SW 1271 (cell line): ENCODE measurements at regions not wholly inside any gene's neighbourhood (a gene's known extent, or its start where the extent isn't known, plus 50 kb on each side); places are given as distances from the start of the nearest gene placed in this dataset.

Experiments
- DNase-seq, 2 experiments: peaks; one replicate each; lab custom pipeline; 2025; lab: John Stamatoyannopoulos, UW

DNA sequence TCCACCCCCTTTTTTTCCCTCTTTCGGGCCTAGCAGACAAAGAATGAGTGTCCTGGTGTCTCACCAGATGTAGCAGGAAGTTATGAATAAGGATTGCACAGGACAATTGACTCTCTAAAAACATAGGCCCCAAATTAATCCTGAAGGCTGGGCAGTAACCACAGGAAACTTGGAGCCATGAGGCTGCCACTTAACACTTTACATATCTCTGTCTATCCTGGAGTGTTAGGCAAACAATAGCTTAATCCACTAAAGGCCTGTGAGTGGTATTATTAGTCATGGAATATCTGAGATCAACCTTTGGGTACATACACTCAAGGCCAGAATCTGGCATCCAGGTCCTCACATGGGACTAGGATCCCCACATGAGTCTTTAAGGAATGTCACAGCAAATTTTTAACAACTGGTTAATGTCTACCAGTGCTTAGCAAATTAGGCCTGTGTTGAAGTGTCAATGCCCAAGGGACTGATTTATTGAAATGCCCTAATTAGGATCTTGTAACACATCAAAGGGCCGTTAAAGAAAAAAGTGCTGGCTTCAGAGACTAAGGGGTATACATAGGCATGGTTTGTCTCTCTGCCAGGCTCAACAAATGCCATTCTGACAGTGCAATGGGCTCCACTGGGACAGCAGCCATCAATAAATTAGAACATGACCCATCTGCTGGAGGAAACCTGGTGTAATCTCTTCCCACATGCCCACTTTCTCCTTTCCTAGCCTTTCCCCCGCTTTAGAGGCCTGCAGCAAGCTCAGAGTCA lies 196.7 kb upstream of the TBX20 start:
- DNase-seq, result no peak

DNA sequence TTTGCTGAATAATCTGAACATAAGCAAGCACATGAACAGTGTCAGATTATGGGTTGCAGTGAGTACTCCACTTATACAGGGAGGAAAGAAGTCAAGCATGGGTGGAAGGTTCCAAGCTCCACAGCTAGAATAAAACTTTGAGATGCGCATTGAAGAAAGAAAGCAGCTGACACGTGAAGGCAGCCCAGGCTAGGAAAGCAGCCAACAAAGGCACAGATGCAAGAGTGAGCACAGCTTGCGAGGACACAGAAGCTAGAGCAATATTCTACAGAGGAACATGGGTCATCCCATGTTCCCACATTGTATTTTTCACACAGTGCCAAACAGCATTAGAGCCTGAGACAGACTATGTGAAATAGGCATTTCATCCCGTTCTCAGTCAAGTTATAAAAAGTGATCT lies 194.6 kb upstream of the TBX20 start:
- DNase-seq, result no peak

DNA sequence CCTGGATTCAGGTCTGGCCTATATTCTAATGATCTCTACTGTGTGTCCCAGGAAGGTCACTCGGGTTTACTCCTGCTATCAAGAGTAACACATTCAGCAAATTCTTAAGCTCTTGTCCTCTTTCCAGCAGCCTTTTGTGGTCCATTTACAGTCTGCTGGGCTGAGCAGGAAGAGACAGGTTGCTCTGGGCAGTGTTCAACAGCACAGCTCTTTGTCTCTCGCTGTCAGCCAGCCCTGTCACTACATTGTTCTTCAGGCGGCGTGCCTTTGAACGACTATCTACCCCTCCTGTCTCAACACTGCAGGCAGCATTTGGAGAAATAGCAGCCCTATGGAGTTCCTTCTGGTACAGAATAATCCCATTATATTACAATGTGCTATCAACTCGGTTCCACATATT lies 192.2 kb upstream of the TBX20 start:
- DNase-seq, result no peak

DNA sequence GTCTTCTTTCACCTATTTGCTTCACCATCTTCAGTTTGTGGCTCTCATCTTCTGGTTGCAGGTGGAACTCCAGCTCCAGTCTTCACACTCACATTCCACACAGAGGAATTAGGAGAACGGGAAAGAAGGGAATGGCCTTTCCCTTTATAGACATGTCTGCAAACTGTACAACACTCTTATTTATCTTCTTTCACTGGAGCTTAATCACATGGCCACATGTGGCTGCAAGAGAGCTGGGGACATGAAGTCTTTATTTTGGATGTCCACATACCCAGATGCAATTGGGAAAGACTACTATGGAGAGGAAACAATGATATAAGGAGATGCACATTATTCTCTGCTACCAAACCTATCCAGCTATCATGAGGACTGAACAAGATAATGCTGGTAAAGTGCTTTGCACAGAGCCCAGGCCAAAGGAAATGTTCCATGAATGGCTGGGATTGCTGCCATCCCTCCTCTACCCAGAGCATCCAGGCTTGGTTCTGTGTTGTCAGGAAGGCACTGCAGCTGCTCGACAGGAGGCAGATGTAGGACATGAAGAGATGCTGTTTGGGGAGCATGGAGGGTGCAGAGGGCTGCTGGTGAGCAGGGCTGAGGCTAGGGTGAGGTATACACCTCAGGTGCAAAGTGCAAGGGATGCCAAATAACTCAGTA lies 183.8 kb upstream of the TBX20 start:
- no peak for DNase-seq

DNA sequence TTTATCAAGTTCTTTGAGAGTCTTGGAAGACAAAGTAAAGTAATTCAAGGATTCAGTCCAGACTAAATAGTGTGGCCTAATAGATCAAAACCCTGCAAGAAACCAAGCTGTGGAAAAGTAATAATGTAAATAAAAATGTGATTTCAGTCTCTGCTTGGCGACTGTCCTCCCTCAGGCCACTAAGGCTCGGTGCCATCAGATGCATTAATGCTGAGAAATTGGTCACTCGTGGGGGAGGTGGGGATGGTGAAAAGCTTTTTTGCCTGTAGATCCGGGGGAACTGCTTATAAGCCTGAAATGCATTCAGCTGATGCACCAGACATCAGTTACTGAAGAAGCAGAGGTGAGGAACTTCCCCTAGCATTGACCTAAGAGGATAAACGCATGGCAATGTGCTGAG lies 182.6 kb upstream of the TBX20 start:
- DNase-seq, result no peak

DNA sequence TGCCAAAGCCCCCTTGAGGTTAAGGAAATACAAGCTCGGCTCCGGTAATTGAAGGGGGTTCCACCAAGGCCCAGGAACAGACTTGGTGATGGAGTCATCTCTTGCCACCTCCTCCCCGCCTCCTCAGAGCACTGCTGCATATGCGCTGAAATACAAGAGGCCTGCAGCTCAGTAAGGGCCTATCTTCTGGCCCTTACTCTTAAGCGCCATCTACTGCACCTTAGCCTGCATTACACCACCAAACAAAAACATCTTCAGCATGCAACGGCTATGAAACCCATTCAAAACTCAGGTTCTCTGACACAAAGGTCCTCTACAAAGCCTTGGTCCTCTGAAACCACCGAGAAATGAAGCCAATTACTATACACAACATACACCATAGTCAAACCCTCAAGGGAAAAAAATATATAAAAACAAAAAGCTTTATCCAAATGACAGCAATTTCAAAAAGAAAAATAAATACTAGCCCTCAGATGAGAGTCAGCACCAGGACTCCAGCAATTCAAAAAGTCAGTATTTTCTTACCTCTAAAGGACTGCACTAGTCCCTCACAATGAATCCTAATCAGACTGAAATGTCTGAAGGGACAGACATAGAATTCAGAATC lies 176.8 kb upstream of the TBX20 start:
- DNase-seq, result peak in 1 of 2 experiments; percentile 2

DNA sequence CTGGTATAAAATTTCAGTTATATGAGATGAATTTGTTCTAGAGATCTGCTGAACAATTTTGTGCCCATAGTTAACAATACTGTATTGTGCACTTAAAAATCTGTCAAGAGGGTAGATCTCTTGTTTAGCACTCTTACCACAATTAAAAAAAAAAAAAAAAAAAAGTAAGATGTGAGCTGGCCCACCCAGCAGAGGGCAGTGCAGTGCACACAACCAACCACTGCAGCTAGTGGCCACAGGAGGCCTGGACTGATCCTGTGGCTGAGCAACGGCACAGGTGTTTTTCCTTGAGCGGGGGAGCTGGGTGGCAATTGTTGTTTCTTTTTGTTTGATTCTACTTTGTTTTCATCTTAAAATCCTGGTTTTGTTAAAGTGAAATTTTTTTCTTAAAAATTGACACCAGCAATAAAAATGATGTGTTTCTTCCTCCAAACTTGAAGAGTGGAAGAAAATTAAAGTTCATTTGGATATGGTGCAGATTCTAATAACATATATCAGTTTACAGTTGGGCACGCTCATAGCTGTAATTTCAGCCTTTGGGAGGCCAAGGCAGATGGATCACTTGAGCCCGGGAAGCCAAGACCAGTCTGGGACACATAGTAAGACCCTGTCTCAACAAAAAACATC lies 171.1 kb upstream of the TBX20 start:
- DNase-seq, result peak in 1 of 2 experiments; percentile 39

DNA sequence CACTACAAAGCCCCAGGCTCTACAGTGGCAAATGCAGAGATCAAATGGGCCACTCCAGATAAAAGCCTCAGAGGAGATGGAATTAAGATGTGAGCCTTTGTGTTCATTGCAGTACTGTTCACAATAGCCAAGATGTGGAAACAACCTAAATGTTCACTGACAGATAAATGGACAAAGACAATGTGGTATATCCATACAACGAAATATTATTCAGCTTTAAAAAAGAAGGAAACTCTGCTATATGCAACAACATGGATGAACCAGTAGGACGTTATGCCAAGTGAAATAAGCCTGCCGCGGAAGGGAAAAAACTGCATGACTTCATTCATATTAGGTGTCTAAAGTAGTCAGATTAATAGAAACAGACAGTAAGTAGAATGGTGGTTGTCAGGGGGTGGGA lies 170.5 kb upstream of the TBX20 start:
- DNase-seq, result no peak

DNA sequence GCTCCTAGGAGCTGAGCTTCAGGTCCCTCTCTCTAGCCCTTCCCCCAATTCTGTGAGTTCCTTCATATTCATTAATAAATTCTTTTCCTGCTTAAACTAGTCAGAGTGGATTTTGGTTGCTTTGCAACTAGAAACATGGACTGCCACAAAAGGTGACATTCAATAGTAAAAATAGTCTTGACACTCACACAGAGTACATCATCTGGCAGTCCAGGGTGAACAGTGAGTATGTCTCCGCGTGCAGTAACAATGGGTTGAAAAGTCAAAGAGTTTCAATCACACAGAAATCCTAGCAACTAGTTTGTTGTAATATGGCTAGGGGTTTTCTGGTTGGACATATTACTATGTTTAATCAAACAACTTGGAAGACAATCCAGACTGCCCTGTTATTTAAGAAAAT lies 168.8 kb upstream of the TBX20 start:
- DNase-seq, result no peak

DNA sequence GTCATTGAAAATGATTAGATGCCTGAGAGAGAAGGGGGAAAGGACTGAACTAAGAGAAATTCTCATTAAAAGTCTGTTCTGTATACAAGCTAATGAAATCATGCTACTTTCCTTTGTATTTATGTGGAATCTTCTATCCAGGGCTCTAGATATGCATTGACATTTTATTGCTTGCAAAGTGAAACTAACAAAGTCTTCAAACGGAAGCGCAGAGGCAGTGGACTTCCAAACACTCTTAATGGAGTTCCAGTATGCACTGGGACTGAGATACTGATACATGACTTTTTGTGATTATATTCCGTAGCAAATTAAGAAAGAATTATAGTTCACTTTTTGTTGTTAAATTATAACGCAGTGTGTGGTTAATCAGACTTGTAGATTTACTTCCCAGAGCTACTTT lies 166.8 kb upstream of the TBX20 start:
- no peak for DNase-seq

DNA sequence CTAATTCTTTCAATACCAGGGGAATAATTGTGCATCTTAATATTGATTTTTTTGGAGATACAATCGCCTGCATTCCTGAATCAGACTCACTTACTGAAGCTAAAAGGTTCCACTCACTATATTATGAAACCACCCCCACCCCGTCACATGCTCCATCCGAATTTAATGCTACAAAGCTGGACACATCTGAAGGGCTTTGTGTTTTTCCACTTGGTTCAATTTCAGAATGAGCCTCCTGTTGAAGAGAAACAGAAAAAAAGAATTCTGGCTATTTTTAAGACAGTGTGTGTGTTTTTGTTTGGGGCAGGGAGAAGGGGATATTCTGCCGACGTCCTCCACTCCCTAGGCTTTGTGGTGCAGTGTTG lies 165.5 kb upstream of the TBX20 start:
- no peak for DNase-seq

DNA sequence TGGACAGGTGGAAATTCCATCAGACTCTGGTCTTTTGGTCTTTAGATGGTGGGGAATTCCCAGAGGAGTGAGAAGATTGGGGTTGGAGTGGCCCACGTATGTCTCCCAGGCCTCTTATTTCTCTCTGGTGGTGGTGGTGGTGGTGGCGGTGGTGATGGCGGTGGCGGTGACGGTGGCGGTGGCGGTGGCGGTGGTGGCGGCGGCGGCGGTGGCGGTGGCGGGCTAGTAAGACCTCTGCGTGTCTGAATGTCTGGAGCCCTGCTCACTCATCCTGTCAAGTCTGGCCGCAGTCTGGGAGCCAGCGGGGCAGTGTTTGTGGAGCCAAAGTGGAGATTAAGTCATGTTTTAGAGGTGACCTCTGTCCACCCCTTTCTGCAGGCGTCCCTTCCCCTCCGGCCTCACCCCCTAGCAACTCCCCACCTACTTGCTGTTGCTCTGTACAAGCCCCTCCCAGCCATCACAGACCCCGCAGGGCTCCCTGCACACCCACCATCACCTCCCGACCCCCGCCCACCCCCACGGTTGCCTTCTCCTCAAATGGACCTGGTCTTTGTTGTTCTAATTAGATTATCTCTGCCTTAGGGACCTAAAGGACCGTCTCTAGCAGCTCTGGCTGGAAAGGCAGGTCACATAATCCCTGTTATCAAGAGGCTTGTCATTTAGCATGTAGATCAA lies 165.0 kb upstream of the TBX20 start:
- no peak for DNase-seq

DNA sequence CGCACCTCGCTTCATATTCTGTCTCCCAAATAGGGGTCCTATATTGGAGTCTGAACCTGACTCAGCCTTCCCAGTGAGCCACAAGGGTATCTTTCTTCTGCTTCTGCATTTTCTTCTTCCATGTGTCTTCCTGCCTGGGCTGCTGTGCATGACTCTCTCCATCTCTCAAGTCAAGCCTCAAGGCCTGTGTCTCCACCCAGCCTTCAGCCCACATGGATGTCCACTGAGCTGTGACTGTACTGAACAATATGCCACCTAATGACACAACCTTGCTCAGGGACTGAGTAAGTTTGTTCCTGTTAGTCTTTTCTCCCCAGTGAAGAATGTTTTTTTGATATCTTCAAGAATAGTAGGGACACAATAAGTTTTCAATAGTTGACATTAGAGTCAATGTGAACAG lies 162.7 kb upstream of the TBX20 start:
- no peak for DNase-seq

DNA sequence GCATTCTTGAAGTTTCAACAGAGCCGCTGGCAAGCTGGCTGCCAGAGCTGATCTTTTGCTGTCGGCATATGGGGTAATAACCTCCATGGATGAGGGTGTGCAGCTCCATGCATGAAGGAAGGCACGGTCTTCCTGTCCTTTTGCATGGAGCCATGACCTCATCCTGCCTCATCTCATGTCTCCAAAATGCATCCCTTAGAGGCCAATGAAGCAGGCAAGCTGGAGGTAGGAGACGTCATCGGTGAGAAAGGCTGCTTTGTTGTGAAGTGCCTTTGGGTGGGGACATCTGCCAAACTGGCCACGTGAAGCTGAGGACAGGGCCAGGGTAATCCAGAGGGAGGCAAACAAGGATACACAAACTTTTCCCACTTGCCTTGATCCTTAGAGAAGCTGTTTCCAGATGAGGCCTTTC lies 161.5 kb upstream of the TBX20 start:
- DNase-seq, result no peak

DNA sequence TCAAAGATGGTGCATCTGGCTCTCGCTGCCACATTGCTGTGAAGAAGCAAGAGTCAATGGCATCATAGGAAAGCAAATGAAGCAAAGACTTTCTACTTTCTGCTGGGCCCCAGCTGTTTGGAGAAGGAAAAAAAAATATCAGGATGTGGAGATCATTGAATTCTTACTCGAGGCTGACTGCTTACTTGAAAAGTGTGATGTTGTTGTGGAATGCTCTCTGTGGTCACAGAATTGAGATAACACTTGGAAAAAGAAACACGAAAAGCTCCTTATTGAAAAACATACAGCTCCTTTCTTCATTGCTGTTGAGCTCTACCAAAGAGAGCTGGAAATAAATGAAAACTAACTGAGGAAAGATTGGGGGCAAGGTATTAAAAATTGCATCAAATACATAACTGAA lies 157.4 kb upstream of the TBX20 start:
- no peak for DNase-seq

DNA sequence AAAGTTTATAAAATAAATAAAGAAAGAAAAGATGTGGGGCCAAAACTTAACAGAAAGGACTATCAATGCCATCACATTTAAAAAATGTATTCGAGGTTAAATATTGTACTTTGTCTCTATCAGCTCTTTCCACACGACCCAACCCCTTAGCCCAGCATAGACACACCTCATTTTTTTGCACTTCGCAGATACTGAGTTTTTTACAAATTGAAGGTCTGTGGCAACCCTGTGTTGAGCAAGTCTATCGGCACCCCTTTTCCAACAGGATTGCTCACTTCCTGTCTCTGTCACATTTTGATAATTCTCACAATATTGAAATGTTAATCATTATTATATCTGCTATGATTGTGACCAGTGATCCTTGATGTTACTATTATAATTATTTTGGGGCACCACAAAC lies 151.6 kb upstream of the TBX20 start:
- no peak for DNase-seq

DNA sequence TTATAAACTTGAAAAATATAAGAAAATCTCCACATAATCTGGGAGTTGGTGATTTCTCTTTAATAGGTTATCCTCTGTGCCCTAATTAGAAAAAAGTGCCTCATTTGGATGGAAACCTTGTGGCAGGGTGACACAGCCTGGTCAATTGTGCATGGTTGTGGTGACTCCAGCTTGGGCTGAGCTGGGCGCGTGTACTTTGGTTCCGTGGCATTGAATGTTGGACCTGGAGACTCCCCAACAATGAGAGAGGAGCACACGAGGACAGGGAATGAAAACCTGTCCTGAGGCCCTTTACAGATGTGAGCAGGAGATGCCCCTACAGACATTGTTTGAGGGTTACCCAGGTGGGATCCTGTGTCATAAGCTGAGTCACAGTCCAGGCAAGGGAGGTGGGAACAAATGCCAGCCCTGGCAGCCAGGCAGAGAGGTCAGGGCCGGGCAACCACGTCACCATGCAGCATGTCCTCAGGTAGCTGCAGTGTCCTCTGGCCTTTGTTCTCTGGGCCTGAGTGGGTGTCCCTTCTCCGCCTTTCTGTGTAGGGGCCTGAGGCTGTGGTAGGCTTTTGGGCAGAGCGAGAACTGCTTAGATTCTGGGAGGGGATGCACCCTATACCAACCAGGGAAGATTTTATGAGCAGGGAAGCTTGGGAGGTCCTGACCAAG lies 147.4 kb upstream of the TBX20 start:
- DNase-seq, result no peak

DNA sequence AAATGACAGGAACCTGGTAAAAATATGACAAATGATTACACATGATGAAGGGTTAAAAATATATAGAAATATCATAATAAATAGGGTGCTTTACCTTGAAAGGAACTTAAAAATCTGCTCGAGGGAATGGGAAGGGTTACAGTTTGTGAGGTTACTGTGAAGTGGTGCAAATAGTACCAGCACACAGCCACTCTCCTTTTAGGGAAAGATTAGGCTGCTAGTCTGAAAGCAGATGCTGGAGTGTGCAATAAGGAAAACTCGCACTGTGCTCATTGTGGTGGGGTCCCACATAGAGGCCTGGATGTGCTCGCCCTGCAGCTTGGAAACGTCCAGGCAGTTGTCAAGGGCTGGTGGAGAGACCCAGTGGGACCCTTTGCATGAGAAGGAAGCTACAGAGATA lies 145.9 kb upstream of the TBX20 start:
- DNase-seq, result no peak

DNA sequence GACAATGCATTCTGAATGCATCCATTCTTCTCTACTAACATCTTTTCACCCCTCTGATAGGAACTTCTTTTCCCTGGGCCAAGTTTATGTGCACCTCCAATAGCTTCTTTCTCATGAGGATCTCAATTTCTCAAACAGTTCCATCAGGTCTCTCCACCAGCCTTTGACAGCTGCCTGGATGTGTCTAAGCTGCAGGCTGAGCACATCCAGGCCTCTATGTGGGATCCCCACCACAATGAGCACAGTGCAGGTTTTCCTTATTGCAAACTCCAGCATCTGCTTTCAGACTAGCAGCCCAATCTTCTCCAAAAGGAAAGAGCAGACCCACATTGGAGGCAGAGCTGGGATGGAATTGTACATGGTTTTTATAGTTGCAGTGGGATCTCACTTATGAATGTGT lies 145.3 kb upstream of the TBX20 start:
- no peak for DNase-seq

DNA sequence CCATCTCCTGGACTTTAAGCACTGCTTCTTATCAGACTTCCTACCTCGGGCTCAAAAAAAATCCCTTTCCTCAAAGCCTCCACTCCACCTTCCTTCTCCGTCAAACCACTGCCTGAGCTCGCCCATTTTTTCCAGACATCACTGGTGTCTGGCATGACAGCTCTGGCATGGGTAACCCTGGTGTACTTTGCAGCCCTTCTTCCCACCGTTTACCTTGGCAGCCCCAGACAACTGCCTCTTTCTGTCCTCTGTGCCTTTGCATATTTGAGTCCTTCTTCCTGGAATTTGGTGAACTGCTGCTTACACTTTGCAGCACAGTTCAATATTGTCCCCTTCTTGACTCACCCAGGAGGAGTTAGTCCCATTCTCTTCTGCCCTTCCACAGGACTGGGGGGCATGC lies 144.6 kb upstream of the TBX20 start:
- no peak for DNase-seq

DNA sequence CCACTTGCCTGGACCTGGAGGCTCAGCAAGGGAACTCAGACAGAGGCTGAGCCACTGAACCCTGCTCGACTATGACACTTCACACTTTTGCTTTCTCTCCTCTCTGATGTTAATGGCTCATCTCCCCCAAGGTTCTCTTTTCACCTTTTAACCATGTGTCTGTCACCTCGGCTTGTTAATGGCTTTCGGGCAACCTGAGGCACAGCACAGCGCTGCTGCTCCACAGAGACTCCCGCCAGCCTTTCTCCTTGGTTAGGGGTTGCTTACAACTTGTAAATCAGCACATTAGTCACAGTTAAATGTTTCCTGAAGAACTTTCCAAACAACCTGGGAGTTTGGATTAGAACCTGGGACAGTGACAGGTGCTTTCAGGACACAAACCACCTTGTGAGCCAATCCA lies 136.2 kb upstream of the TBX20 start:
- no peak for DNase-seq

DNA sequence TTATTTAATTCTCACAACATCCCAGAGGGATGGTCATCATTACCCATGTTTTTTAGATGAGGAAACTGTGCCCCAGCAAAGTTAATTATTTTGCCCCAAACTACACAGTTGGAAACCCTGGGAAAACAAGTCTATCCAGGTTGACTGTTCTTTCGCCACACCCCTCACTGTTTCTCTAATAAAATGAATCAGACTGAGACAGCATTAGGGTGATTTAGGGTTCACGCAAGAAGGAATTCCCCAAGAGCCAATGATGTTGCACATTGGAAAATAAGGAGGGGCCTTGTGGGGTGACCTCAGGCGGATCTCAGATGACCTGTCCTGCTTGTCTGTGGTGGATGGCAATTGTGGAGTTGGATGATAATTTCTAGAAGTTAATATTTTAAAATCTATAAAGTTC lies 135.7 kb upstream of the TBX20 start:
- DNase-seq, result no peak
